C4-2B (cell line): ENCODE measurements at regions not wholly inside any gene's neighbourhood (a gene's known extent, or its start where the extent isn't known, plus 50 kb on each side); places are given as distances from the start of the nearest gene placed in this dataset.

Source experiments
- CTCF ChIP-seq: fragments of 450-650 bp; conservative IDR thresholded peaks from 2 replicates; pipeline ENCODE4 v1.5.1; 2017; ENCODE audit warnings: mild to moderate bottlenecking
- ZFX ChIP-seq: fragments of 450-650 bp; IDR thresholded peaks from 2 replicates; pipeline ENCODE4 v1.6.1; 2017

DNA sequence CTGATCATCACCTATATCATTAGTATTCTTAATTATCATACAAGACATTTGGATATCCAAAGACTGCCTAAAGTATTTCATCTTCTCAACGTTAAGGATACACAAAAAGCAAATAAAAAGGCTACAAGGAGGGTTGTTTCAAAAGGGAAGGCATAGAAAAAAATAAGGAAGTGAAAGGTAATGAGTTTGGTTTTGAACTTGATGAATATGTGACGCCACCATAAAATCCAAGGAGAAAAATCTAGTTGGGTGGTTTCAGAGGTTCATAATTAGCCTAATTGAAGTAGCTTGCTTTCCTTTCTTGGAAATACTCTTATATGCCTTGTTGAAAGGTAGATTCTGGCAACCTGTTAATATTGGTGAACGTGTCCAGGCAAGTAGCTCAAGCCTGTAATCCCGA is 96.1 kb upstream of the SGCD start:
- no peak for TF ChIP-seq CTCF
- TF ChIP-seq ZFX, result no peak
